SKM-1 treated with dmso at 0.1 percent for 144 hours (cell line): ENCODE measurements at regions not wholly inside any gene's neighbourhood (a gene's known extent, or its start where the extent isn't known, plus 50 kb on each side); places are given as distances from the start of the nearest gene placed in this dataset.
"Not testable (repeated sequence)": the region's sequence is repeated elsewhere in the genome, so short reads cannot be mapped to it uniquely, and the experiment has no call there.

ENCODE experiments used
- DNase-seq: peaks from one replicate; lab custom pipeline; 2025; ENCODE audit not compliant: unreplicated experiment; lab: John Stamatoyannopoulos, UW

GRCh38 chr1:14246471-14246870 lies 352.0 kb upstream of the KAZN start:
- DNase-seq = no peak

- no peak for DNase-seq
Observed at GRCh38 chr1:14247666-14248065, 350.8 kb upstream of the KAZN start.

GRCh38 chr1:14251871-14252270 lies 346.6 kb upstream of the KAZN start:
- no peak for DNase-seq

- no peak for DNase-seq
Observed at GRCh38 chr1:14253676-14254075, 344.8 kb upstream of the KAZN start.

- DNase-seq = no peak
Observed at GRCh38 chr1:14254251-14254650, 344.2 kb upstream of the KAZN start.

- no peak for DNase-seq
Observed at GRCh38 chr1:14255233-14255632, 343.3 kb upstream of the KAZN start.

- DNase-seq = no peak
Observed at GRCh38 chr1:14255711-14256110, 342.8 kb upstream of the KAZN start.

GRCh38 chr1:14259191-14259757 lies 339.2 kb upstream of the KAZN start:
- DNase-seq = no peak

- no peak for DNase-seq
Observed at GRCh38 chr1:14260480-14260879, 338.0 kb upstream of the KAZN start.

- no peak for DNase-seq
Observed at GRCh38 chr1:14261395-14261794, 337.1 kb upstream of the KAZN start.

- DNase-seq = no peak
Observed at GRCh38 chr1:14262637-14263036, 335.8 kb upstream of the KAZN start.

- no peak for DNase-seq
Observed at GRCh38 chr1:14263225-14263624, 335.3 kb upstream of the KAZN start.

GRCh38 chr1:14263671-14264070 lies 334.8 kb upstream of the KAZN start:
- no peak for DNase-seq

- no peak for DNase-seq
Observed at GRCh38 chr1:14265495-14265894, 333.0 kb upstream of the KAZN start.

- no peak for DNase-seq
Observed at GRCh38 chr1:14267991-14268390, 330.5 kb upstream of the KAZN start.

- DNase-seq = no peak
Observed at GRCh38 chr1:14270821-14271220, 327.7 kb upstream of the KAZN start.

- no peak for DNase-seq
Observed at GRCh38 chr1:14273811-14274210, 324.7 kb upstream of the KAZN start.

GRCh38 chr1:14279891-14280290 lies 318.6 kb upstream of the KAZN start:
- not testable (repeated sequence) for DNase-seq

- no peak for DNase-seq
Observed at GRCh38 chr1:14280909-14281308, 317.6 kb upstream of the KAZN start.

- no peak for DNase-seq
Observed at GRCh38 chr1:14281412-14281811, 317.1 kb upstream of the KAZN start.

- no peak for DNase-seq
Observed at GRCh38 chr1:14282707-14283106, 315.8 kb upstream of the KAZN start.

- no peak for DNase-seq
Observed at GRCh38 chr1:14285238-14285637, 313.2 kb upstream of the KAZN start.

- not testable (repeated sequence) for DNase-seq
Observed at GRCh38 chr1:14291182-14291581, 307.3 kb upstream of the KAZN start.

- DNase-seq = no peak
Observed at GRCh38 chr1:14292520-14292919, 306.0 kb upstream of the KAZN start.
